Retinal pigment epithelial cell (primary cell): ENCODE measurements at regions not wholly inside any gene's neighbourhood (a gene's known extent, or its start where the extent isn't known, plus 50 kb on each side); places are given as distances from the start of the nearest gene placed in this dataset.

ENCODE experiments used
- DNase-seq: peaks from one replicate; pipeline ENCODE4 v3.0.0-alpha.2; 2010; ENCODE audit warnings: low read depth
- H3K4me3 ChIP-seq: 2 replicates; pipeline ENCODE4 v1.5.1; 2011; ENCODE audit warnings: mild to moderate bottlenecking, low read length, control low read depth, moderate library complexity
- TF ChIP-seq, protein P1 (sequence below): conservative IDR thresholded peaks from 2 replicates; pipeline ENCODE4 v1.5.1; 2011; ENCODE audit warnings: low read depth, low read length, control low read depth, inconsistent platforms

DNA sequence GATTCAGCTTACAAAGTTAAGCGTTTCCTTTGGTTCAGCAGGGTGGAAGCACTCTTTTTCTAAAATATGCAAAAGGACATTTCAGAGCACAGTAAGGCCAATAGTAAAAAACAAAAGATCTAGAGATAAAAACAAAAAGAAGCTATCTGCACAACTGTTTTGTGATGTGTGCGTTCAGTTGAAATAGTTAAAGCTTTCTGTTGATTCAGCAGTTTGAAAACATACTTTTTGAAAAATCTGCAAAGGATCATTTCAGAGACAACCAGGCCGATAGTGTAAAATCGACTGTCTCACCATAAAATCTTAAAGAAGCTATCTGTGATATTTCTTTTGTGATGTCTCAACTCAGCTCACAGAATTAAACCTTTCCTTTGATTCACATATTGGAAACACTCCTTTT lies 300.0 kb upstream of the ALG10B start:
- H3K4me3 ChIP-seq, result no peak overlapping the region
- DNase-seq, result no peak
- TF ChIP-seq, protein P1, sequence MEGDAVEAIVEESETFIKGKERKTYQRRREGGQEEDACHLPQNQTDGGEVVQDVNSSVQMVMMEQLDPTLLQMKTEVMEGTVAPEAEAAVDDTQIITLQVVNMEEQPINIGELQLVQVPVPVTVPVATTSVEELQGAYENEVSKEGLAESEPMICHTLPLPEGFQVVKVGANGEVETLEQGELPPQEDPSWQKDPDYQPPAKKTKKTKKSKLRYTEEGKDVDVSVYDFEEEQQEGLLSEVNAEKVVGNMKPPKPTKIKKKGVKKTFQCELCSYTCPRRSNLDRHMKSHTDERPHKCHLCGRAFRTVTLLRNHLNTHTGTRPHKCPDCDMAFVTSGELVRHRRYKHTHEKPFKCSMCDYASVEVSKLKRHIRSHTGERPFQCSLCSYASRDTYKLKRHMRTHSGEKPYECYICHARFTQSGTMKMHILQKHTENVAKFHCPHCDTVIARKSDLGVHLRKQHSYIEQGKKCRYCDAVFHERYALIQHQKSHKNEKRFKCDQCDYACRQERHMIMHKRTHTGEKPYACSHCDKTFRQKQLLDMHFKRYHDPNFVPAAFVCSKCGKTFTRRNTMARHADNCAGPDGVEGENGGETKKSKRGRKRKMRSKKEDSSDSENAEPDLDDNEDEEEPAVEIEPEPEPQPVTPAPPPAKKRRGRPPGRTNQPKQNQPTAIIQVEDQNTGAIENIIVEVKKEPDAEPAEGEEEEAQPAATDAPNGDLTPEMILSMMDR, result no peak

DNA sequence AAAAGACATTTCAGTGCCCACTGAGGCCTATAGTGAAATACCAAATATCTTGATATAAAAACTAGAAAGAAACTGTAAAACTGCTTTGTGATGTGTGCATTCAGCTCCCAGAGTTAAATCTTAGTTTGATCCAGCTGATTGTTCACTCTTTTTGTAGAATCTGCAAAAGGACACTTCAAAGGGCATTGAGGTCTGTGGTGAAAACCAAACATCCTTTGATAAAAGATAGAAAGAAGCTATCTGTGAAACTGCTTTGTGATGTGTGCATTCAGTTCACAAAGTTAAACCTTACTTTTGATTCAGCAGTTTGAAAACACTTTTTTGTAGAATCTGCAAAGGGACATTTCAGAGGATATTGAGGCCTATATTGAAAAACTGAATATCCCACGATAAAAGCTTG lies 290.7 kb upstream of the ALG10B start:
- TF ChIP-seq, protein P1, result no peak
- H3K4me3 ChIP-seq, result no peak overlapping the region
- DNase-seq, result no peak

DNA sequence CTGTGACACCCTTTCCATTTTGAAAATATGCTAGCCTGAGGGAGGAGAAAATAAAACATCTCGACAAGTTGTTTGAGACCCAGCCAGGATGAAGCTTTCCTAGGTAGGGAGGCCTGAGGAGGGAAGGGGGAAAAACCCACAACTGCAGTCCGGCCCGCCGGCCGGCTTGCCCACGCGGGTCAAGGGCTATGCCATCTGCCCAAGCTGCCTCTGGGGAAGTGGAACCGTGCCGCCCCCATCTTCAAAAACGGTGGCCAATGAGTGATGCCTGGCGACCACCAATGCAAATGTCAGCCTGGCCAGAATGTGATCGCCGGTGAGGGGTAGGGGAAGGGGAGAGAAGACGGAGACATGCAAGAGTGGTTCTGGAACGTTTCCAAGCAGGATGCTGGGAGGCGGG lies 263.5 kb upstream of the ALG10B start:
- TF ChIP-seq, protein P1, result no peak
- no peak for DNase-seq
- no peak overlapping the region for H3K4me3 ChIP-seq

DNA sequence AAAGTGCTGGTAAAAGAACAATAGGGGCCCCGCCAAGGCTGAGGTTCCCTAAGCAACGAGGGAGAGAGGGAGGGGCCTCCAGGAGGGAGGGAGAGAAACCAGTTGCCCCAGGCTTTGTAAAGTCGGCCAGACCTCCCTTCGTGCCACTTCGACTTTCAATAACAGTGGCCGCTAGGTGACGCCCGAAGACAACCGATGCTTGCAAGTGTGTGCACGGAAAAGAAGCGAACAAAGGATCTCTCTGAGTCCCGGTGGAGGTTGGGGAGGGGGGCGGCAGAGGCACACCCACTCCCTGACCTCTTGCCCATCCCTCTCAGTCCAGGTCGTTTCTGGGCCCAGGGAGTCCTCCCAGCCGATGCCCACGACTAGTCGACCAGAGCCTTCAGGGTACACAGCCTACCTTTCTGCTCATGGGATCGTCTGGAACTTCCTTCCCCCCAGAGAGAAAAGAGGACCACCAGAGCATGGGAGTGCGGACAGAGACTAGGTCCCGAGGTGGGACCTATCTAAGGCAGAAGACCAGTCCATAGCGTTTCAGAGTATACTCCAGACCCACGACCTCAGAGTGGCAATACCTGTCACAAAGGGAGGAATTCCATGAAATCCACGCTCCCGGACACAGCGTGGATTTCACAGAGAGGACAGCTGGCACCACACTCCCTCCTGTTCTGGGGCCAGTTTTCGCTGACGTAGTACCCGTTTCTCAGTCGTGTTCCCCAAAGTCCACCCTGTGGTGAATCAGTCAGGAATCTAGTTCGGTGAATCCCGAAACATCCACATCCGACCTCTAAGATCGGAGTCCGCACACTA lies 262.7 kb upstream of the ALG10B start:
- no peak overlapping the region for H3K4me3 ChIP-seq
- DNase-seq, result no peak
- TF ChIP-seq, protein P1, result no peak

DNA sequence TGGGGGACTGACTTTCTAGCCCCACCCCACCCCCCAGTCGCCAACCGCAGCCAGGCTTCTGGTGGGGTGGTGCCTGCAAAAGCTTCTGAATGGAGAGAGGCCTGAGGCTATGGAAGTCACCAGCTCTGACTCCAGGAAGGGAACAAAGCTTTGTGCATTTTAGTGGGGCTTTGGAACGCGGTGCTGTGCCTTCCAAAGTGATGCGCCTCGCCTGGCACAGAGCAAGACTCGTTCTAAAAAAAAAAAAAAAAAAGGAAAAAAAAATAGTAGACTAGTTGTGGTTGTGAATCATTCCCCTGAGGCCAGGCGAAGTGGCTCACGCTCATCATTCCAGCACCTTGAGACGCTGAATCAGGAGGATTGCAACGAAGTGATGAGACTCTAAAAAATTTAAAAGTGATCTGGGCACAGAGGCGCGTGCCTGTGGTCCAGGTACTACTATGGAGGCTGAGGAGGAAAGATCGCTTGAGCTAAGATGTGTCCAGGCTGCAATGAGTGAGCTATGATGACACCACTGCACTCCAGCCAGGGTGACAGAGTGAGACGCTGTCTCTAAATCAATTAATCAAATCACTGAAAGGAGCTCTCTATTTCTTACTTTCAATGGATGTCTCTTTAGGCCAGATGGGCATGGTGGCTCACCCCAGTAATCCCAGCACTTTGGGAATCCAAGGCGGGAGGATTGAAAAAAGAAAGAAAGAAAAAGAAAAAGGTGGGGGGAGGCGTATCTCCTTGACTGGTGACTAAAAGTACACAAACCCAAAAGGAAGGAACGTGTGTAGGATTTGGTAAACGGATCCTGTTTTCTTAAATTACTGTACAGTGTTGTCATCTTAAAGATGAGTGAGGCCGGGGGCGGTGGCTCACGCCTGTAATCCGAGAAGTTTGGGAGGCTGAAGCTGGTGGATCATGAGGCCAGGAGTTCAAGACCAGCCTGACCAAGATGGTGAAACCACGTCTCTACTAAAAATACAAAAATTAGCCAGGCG lies 259.6 kb upstream of the ALG10B start:
- H3K4me3 ChIP-seq, result no peak overlapping the region
- no peak for DNase-seq
- TF ChIP-seq, protein P1, result no peak

DNA sequence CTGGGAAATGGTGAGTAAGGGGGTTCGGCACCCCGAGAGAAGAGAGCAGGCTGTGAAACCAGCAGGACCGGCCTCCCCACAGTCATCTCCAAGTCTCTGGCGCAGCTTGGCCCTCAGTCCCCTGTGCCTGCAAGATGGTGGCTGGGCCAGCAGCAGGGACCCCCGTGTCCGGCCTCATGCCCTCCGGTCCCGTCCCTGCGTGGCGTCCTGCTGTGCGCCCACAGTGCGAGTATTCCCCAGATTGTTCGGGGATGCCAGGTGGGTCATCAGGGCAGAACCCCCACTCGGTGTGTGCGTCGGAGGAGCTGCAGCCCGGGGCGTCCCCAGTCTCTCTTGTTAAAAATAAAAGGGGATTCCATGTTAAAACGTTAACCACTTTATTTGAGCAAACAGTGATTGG lies 216.9 kb upstream of the ALG10B start:
- TF ChIP-seq, protein P1, result no peak
- DNase-seq, result no peak
- H3K4me3 ChIP-seq, result no peak overlapping the region
